HG03432 (cell line): ENCODE measurements at regions not wholly inside any gene's neighbourhood (a gene's known extent, or its start where the extent isn't known, plus 50 kb on each side); places are given as distances from the start of the nearest gene placed in this dataset.

ENCODE experiments used
- ATAC-seq: cut with Tn5 transposase; IDR thresholded peaks from one replicate; pipeline ENCODE4 v1.9.1; 2021; ENCODE audit warnings: mild to moderate bottlenecking, moderate library complexity; ENCODE audit not compliant: unreplicated experiment

GRCh38 chr20:22003680-22004079 lies 298.2 kb downstream of the PAX1 start:
- ATAC-seq, result no peak

- no peak for ATAC-seq
Observed at GRCh38 chr20:22001886-22002285, 296.4 kb downstream of the PAX1 start.

GRCh38 chr20:21995461-21995860 lies 290.0 kb downstream of the PAX1 start:
- ATAC-seq, result no peak

GRCh38 chr20:21994203-21994602 lies 288.7 kb downstream of the PAX1 start:
- no peak for ATAC-seq

GRCh38 chr20:21982559-21982958 lies 277.1 kb downstream of the PAX1 start:
- no peak for ATAC-seq

- ATAC-seq, result no peak
Observed at GRCh38 chr20:21981597-21982344, 276.3 kb downstream of the PAX1 start.

GRCh38 chr20:21981179-21981578 lies 275.7 kb downstream of the PAX1 start:
- no peak for ATAC-seq

GRCh38 chr20:21971436-21971835 lies 266.0 kb downstream of the PAX1 start:
- no peak for ATAC-seq

GRCh38 chr20:21968486-21968885 lies 263.0 kb downstream of the PAX1 start:
- no peak for ATAC-seq

- ATAC-seq, result no peak
Observed at GRCh38 chr20:21967481-21967880, 262.0 kb downstream of the PAX1 start.

- no peak for ATAC-seq
Observed at GRCh38 chr20:21956591-21956990, 251.1 kb downstream of the PAX1 start.

- ATAC-seq, result no peak
Observed at GRCh38 chr20:21947406-21947805, 241.9 kb downstream of the PAX1 start.

- no peak for ATAC-seq
Observed at GRCh38 chr20:21944227-21944626, 238.8 kb downstream of the PAX1 start.

- no peak for ATAC-seq
Observed at GRCh38 chr20:21941941-21942805, 236.7 kb downstream of the PAX1 start.

GRCh38 chr20:21936720-21937380 lies 231.4 kb downstream of the PAX1 start:
- no peak for ATAC-seq

GRCh38 chr20:21936261-21936660 lies 230.8 kb downstream of the PAX1 start:
- no peak for ATAC-seq

- ATAC-seq, result no peak
Observed at GRCh38 chr20:21933526-21933925, 228.1 kb downstream of the PAX1 start.

GRCh38 chr20:21921251-21921650 lies 215.8 kb downstream of the PAX1 start:
- ATAC-seq, result no peak

GRCh38 chr20:21920211-21920610 lies 214.7 kb downstream of the PAX1 start:
- ATAC-seq, result no peak

- no peak for ATAC-seq
Observed at GRCh38 chr20:21918398-21918797, 212.9 kb downstream of the PAX1 start.

- no peak for ATAC-seq
Observed at GRCh38 chr20:21902391-21902790, 196.9 kb downstream of the PAX1 start.
